ENCODE measurements at regions not wholly inside any gene's neighbourhood (a gene's known extent, or its start where the extent isn't known, plus 50 kb on each side); places are given as distances from the start of the nearest gene placed in this dataset.

GRCh38 chr18:61167902-61168301, 165.3 kb upstream of the CDH20 start:
- no peak for DNase-seq (ENCODE audit: low spot score)

- no peak for DNase-seq (ENCODE audit: low spot score)
These were observed 163.8 kb upstream of the CDH20 start for GRCh38 chr18:61169386-61169785.

- no peak for DNase-seq (ENCODE audit: low spot score)
These were observed 160.6 kb upstream of the CDH20 start for GRCh38 chr18:61172624-61173023.

- no peak for DNase-seq (ENCODE audit: low spot score)
These were observed 159.7 kb upstream of the CDH20 start for GRCh38 chr18:61173554-61173953.

- no peak for DNase-seq (ENCODE audit: low spot score)
These were observed 149.4 kb upstream of the CDH20 start for GRCh38 chr18:61183798-61184197.

GRCh38 chr18:61187971-61188370, 145.3 kb upstream of the CDH20 start:
- no peak for DNase-seq (ENCODE audit: low spot score)

- no peak for DNase-seq (ENCODE audit: low spot score)
These were observed 143.9 kb upstream of the CDH20 start for GRCh38 chr18:61189376-61189775.

GRCh38 chr18:61194726-61195125, 138.5 kb upstream of the CDH20 start:
- no peak for DNase-seq (ENCODE audit: low spot score)

- no peak for DNase-seq (ENCODE audit: low spot score)
These were observed 136.5 kb upstream of the CDH20 start for GRCh38 chr18:61196750-61197149.

- no peak for DNase-seq (ENCODE audit: low spot score)
These were observed 134.7 kb upstream of the CDH20 start for GRCh38 chr18:61198486-61198885.

- no peak for DNase-seq (ENCODE audit: low spot score)
These were observed 133.9 kb upstream of the CDH20 start for GRCh38 chr18:61199171-61199848.

GRCh38 chr18:61201511-61201910, 131.7 kb upstream of the CDH20 start:
- no peak for DNase-seq (ENCODE audit: low spot score)

- DNase-seq (ENCODE audit: low spot score) = no peak
These were observed 130.1 kb upstream of the CDH20 start for GRCh38 chr18:61203151-61203550.

GRCh38 chr18:61209801-61210200, 123.4 kb upstream of the CDH20 start:
- no peak for DNase-seq (ENCODE audit: low spot score)

- DNase-seq (ENCODE audit: low spot score) = no peak
These were observed 117.2 kb upstream of the CDH20 start for GRCh38 chr18:61216051-61216450.

- no peak for DNase-seq (ENCODE audit: low spot score)
These were observed 111.0 kb upstream of the CDH20 start for GRCh38 chr18:61222206-61222605.

- DNase-seq (ENCODE audit: low spot score) = no peak
These were observed 107.9 kb upstream of the CDH20 start for GRCh38 chr18:61225336-61225735.

- no peak for DNase-seq (ENCODE audit: low spot score)
These were observed 96.7 kb upstream of the CDH20 start for GRCh38 chr18:61236356-61237057.

GRCh38 chr18:61237529-61237928, 95.7 kb upstream of the CDH20 start:
- no peak for DNase-seq (ENCODE audit: low spot score)

GRCh38 chr18:61239051-61239450, 94.2 kb upstream of the CDH20 start:
- no peak for DNase-seq (ENCODE audit: low spot score)

GRCh38 chr18:61241260-61241853, 91.9 kb upstream of the CDH20 start:
- DNase-seq (ENCODE audit: low spot score) = no peak

- DNase-seq (ENCODE audit: low spot score) = no peak
These were observed 88.6 kb upstream of the CDH20 start for GRCh38 chr18:61244632-61245031.

GRCh38 chr18:61245276-61245675, 88.0 kb upstream of the CDH20 start:
- no peak for DNase-seq (ENCODE audit: low spot score)
